ENCODE measurements at regions not wholly inside any gene's neighbourhood (a gene's known extent, or its start where the extent isn't known, plus 50 kb on each side); places are given as distances from the start of the nearest gene placed in this dataset.
"Not testable (repeated sequence)": the region's sequence is repeated elsewhere in the genome, so short reads cannot be mapped to it uniquely, and the experiment has no call there.

GRCh38 chr16:88157686-88158085, 206.5 kb downstream of the BANP start:
- TF ChIP-seq, protein P1, sequence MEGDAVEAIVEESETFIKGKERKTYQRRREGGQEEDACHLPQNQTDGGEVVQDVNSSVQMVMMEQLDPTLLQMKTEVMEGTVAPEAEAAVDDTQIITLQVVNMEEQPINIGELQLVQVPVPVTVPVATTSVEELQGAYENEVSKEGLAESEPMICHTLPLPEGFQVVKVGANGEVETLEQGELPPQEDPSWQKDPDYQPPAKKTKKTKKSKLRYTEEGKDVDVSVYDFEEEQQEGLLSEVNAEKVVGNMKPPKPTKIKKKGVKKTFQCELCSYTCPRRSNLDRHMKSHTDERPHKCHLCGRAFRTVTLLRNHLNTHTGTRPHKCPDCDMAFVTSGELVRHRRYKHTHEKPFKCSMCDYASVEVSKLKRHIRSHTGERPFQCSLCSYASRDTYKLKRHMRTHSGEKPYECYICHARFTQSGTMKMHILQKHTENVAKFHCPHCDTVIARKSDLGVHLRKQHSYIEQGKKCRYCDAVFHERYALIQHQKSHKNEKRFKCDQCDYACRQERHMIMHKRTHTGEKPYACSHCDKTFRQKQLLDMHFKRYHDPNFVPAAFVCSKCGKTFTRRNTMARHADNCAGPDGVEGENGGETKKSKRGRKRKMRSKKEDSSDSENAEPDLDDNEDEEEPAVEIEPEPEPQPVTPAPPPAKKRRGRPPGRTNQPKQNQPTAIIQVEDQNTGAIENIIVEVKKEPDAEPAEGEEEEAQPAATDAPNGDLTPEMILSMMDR (IDR thresholded peaks at IDR 0.05; ENCODE audit: borderline replicate concordance, extremely low read depth, low read length, poor library complexity, severe bottlenecking) = not testable (repeated sequence)
- not testable (repeated sequence) for TF ChIP-seq EZH2 (IDR thresholded peaks at IDR 0.05; ENCODE audit: borderline replicate concordance, low read depth, low read length, severe bottlenecking)
